ENCODE measurements at regions not wholly inside any gene's neighbourhood (a gene's known extent, or its start where the extent isn't known, plus 50 kb on each side); places are given as distances from the start of the nearest gene placed in this dataset.
"Not testable (repeated sequence)": the region's sequence is repeated elsewhere in the genome, so short reads cannot be mapped to it uniquely, and the experiment has no call there.

- in situ Hi-C loops (cut with MboI; ENCODE audit: low sequenced_read_pairs in 4 of 4) = no loop called here
- peaks cover 9 to 19% of the 10 kb centered on the region in 2 donors for H3K4me1 ChIP-seq
- H3K27ac ChIP-seq = peak overlapping the region; percentile 38 to 50 (median 48)
- ATAC-seq (no peak), DNase-seq (no peak)
- intact Hi-C loops (cut with DNase I; ENCODE audit: low total_unique reads) = loop anchor here (5.0 to 10.0 kb wide), 3 partner anchors 34 to 78 kb away; partner anchors contain the start of gene ZNF217
- no peaks in the 10 kb centered on the region for H3K36me3 ChIP-seq
- no peaks in the 10 kb centered on the region for H3K9me3 ChIP-seq
- no peak for TF ChIP-seq POLR2A (IDR thresholded peaks at IDR 0.05)
- TF ChIP-seq CTCF (IDR thresholded peaks at IDR 0.05 in 4 of 5, conservative IDR thresholded peaks at IDR 0.05 in 1 of 5) = no peak
- H3K4me3 ChIP-seq = no peak overlapping the region
- H3K27me3 ChIP-seq = no peaks in the 10 kb centered on the region
Measured at GRCh38 chr20:53656293-53657202, 62.9 kb upstream of the ZNF217 start.

- H3K9me3 ChIP-seq = no peaks in the 10 kb centered on the region
- DNase-seq = no peak
- H3K27me3 ChIP-seq = no peaks in the 10 kb centered on the region
- H3K27ac ChIP-seq = peak overlapping the region; percentile 29 to 50 (median 40)
- TF ChIP-seq CTCF (IDR thresholded peaks at IDR 0.05 in 4 of 5, conservative IDR thresholded peaks at IDR 0.05 in 1 of 5) = no peak
- TF ChIP-seq POLR2A (IDR thresholded peaks at IDR 0.05) = no peak
- H3K36me3 ChIP-seq = no peaks in the 10 kb centered on the region
- H3K4me1 ChIP-seq = peaks cover 9 to 19% of the 10 kb centered on the region in 2 donors
- no peak for ATAC-seq
- in situ Hi-C loops (cut with MboI; ENCODE audit: low sequenced_read_pairs in 4 of 4) = no loop called here
- H3K4me3 ChIP-seq = no peak overlapping the region
- intact Hi-C loops (cut with DNase I; ENCODE audit: low total_unique reads) = loop anchor here (5.0 to 10.0 kb wide), 3 partner anchors 33 to 79 kb away; partner anchors contain the start of gene ZNF217
Measured at GRCh38 chr20:53655625-53656292, 62.1 kb upstream of the ZNF217 start.

- H3K27me3 ChIP-seq = no peaks in the 10 kb centered on the region
- peak in 1 of 2 donors; percentile 20 for DNase-seq
- in situ Hi-C loops (cut with MboI; ENCODE audit: low sequenced_read_pairs in 4 of 4) (no loop called here), intact Hi-C loops (cut with DNase I; ENCODE audit: low total_unique reads) (loop anchor here (5.0 to 10.0 kb wide), 3 partner anchors 33 to 80 kb away; partner anchors contain the start of gene ZNF217)
- H3K36me3 ChIP-seq = no peaks in the 10 kb centered on the region
- no peak for TF ChIP-seq CTCF (IDR thresholded peaks at IDR 0.05 in 4 of 5, conservative IDR thresholded peaks at IDR 0.05 in 1 of 5)
- no peak overlapping the region for H3K4me3 ChIP-seq
- no peaks in the 10 kb centered on the region for H3K9me3 ChIP-seq
- ATAC-seq = no peak
- H3K27ac ChIP-seq = peak overlapping the region in 3 of 4 donors; percentile 11 to 32 (median 23)
- peaks cover 9 to 19% of the 10 kb centered on the region in 2 donors for H3K4me1 ChIP-seq
Measured at GRCh38 chr20:53654932-53655624, 61.4 kb upstream of the ZNF217 start.

GRCh38 chr20:53654521-53654920 is 60.9 kb upstream of the ZNF217 start:
- H3K4me3 ChIP-seq; H3K27me3 ChIP-seq; ATAC-seq; H3K9me3 ChIP-seq; in situ Hi-C loops (cut with MboI; ENCODE audit: low sequenced_read_pairs in 4 of 4); H3K36me3 ChIP-seq; DNase-seq: not testable (repeated sequence)
- H3K27ac ChIP-seq = peak overlapping the region in 1 of 4 donors; percentile 23
- peaks cover 9 to 19% of the 10 kb centered on the region in 2 donors for H3K4me1 ChIP-seq
- intact Hi-C loops (cut with DNase I; ENCODE audit: low total_unique reads) = loop anchor here (10.0 kb wide), 2 partner anchors 60 to 80 kb away; partner anchors contain the start of gene ZNF217

Measured in gastrocnemius medialis (tissue), 4 donors.